Transverse colon (tissue), 4 donors: ENCODE measurements at regions not wholly inside any gene's neighbourhood (a gene's known extent, or its start where the extent isn't known, plus 50 kb on each side); places are given as distances from the start of the nearest gene placed in this dataset.

Experiments used
- DNase-seq: peaks from one replicate; pipeline ENCODE4 v3.0.0-alpha.2; 2019
- H3K27ac ChIP-seq, 4 donors: fragments of 200-600 bp; sonication (generic); 2 replicates each; pipeline ENCODE4 v1.5.1; 2016 to 2018; ENCODE audit warnings: inconsistent platforms in 4 of 4
- H3K27me3 ChIP-seq: fragments of 200-600 bp; sonication (generic); 2 replicates; pipeline ENCODE4 v1.5.1; 2017; ENCODE audit warnings: inconsistent platforms
- H3K36me3 ChIP-seq, 4 donors: fragments of 200-600 bp; sonication (generic); 2 replicates each; pipeline ENCODE4 v1.5.1; 2017 to 2019; ENCODE audit warnings: inconsistent platforms in 4 of 4
- H3K4me1 ChIP-seq, 4 donors: fragments of 200-600 bp; sonication (generic); 2 replicates each; pipeline ENCODE4 v1.5.1; 2017 to 2020; ENCODE audit warnings: inconsistent platforms in 4 of 4
- H3K4me3 ChIP-seq, 4 donors: fragments of 200-600 bp; sonication (generic); 1 replicate in 1 of 4; 2 replicates in 3 of 4; pipeline versions ENCODE4 v1.5.1 to v1.6.1; 2017 to 2019; ENCODE audit warnings: inconsistent platforms in 4 of 4
- H3K9me3 ChIP-seq, 2 donors: fragments of 200-600 bp; sonication (generic); 2 replicates each; pipeline ENCODE4 v1.5.1; 2017 to 2019; ENCODE audit warnings: inconsistent platforms in 2 of 2
- EP300 ChIP-seq: sonication (generic); formaldehyde crosslinking; IDR thresholded peaks from one replicate; pipeline ENCODE4 v1.6.1; 2017; ENCODE audit warnings: antibody characterized with exemption, low read depth
- POLR2A ChIP-seq: fragments of 450-650 bp; IDR thresholded peaks from one replicate; pipeline ENCODE4 v1.6.1; 2016; ENCODE audit warnings: antibody characterized with exemption, mild to moderate bottlenecking, moderate library complexity
- POLR2AphosphoS5 ChIP-seq, 3 donors: sonication (generic); formaldehyde crosslinking; IDR thresholded peaks; one replicate each; pipeline ENCODE4 v1.6.1; 2016; ENCODE audit warnings: antibody characterized with exemption in 3 of 3
- whole genome bisulfite sequencing, 2 donors: methylation state at CpG; one replicate each; pipeline ENCODE4 v1.1.5; 2018; ENCODE audit warnings: low coverage in 1 of 2; 5-methylcytosine and 5-hydroxymethylcytosine counted together
- in situ Hi-C, 4 donors: fragments of 200-750 bp; cut with MboI; loops; one replicate each; pipeline versions ENCODE4 v1.15.0 to v1.15.1; 2017; ENCODE audit warnings: low sequenced_read_pairs in 3 of 4, low pct_ligation_motif_present in 1 of 4, low pct_unique_long_range_greater_than_20kb in 1 of 4
- intact Hi-C: fragments of 100-400 bp; cut with DNase I; formaldehyde crosslinking; loops from one replicate; pipeline ENCODE4 v1.15.1; 2023; ENCODE audit warnings: low total_unique reads
- TF ChIP-seq, protein P1 (sequence below), 5 experiments: fragments of 200-600 bp in 3 of 5; fragments of 450-650 bp in 2 of 5; sonication (generic) in 3 of 5; IDR thresholded peaks; 1 replicate in 2 of 5; 2 replicates in 3 of 5; pipeline ENCODE4 v1.5.1; 2016 to 2017; ENCODE audit warnings: antibody characterized with exemption in 5 of 5, inconsistent platforms in 3 of 5, mild to moderate bottlenecking in 2 of 5, moderate library complexity in 1 of 5

GRCh38 chr1:25026730-25027450 lies 96.8 kb upstream of the RUNX3 start:
- Histone ChIP-seq H3K27ac (no peak overlapping the region), H3K4me1 (peaks cover 0 to 48% (median 7%) of the 10 kb centered on the region in 4 donors), H3K36me3 (no peaks in the 10 kb centered on the region), H3K27me3 (no peaks in the 10 kb centered on the region), H3K9me3 (no peaks in the 10 kb centered on the region), H3K4me3 (no peak overlapping the region)
- in situ Hi-C loops (loop anchor here in 2 of 4 donors (25.0 kb wide), 1 partner anchor 90 kb away; the partner anchor contains the start of gene RUNX3 (in 2 of the 2)), intact Hi-C loops (no loop called here)
- WGBS, 2 donors = 64% methylated on average over 12 of the region's 12 CpGs; no CpG with 5 or more reads in 1 of the 2 donors
- TF ChIP-seq POLR2A = no peak
- TF ChIP-seq, protein P1, sequence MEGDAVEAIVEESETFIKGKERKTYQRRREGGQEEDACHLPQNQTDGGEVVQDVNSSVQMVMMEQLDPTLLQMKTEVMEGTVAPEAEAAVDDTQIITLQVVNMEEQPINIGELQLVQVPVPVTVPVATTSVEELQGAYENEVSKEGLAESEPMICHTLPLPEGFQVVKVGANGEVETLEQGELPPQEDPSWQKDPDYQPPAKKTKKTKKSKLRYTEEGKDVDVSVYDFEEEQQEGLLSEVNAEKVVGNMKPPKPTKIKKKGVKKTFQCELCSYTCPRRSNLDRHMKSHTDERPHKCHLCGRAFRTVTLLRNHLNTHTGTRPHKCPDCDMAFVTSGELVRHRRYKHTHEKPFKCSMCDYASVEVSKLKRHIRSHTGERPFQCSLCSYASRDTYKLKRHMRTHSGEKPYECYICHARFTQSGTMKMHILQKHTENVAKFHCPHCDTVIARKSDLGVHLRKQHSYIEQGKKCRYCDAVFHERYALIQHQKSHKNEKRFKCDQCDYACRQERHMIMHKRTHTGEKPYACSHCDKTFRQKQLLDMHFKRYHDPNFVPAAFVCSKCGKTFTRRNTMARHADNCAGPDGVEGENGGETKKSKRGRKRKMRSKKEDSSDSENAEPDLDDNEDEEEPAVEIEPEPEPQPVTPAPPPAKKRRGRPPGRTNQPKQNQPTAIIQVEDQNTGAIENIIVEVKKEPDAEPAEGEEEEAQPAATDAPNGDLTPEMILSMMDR (IDR thresholded peaks at IDR 0.05) = no peak
- TF ChIP-seq EP300 = no peak
- no peak for TF ChIP-seq POLR2AphosphoS5 (IDR thresholded peaks at IDR 0.05)
- no peak for DNase-seq

GRCh38 chr1:25026304-25026703 lies 96.2 kb upstream of the RUNX3 start:
- in situ Hi-C loops = loop anchor here in 2 of 4 donors (25.0 kb wide), 1 partner anchor 89 kb away; the partner anchor contains the start of gene RUNX3 (in 2 of the 2)
- no peak for DNase-seq
- no peak overlapping the region for H3K27ac ChIP-seq
- intact Hi-C loops = no loop called here
- no peaks in the 10 kb centered on the region for H3K9me3 ChIP-seq
- TF ChIP-seq POLR2A = no peak
- no peak for TF ChIP-seq EP300
- TF ChIP-seq POLR2AphosphoS5 (IDR thresholded peaks at IDR 0.05) = no peak
- TF ChIP-seq, protein P1 (IDR thresholded peaks at IDR 0.05) = no peak
- no peaks in the 10 kb centered on the region for H3K27me3 ChIP-seq
- WGBS, 2 donors = 81% methylated on average over 4 of the region's 4 CpGs; no CpG with 5 or more reads in 1 of the 2 donors
- no peak overlapping the region for H3K4me3 ChIP-seq
- H3K36me3 ChIP-seq = no peaks in the 10 kb centered on the region
- peaks cover 0 to 48% (median 8%) of the 10 kb centered on the region in 4 donors for H3K4me1 ChIP-seq

- 69 to 83% methylated on average over 3 to 14 of the region's 15 CpGs for WGBS, 2 donors
- intact Hi-C loops (no loop called here), in situ Hi-C loops (loop anchor here in 2 of 4 donors (25.0 kb wide), 1 partner anchor 87 kb away; the partner anchor contains the start of gene RUNX3 (in 2 of the 2))
- Histone ChIP-seq H3K4me3 (no peak overlapping the region), H3K36me3 (no peaks in the 10 kb centered on the region), H3K4me1 (peaks cover 0 to 35% (median 8%) of the 10 kb centered on the region in 4 donors), H3K27ac (no peak overlapping the region), H3K9me3 (no peaks in the 10 kb centered on the region), H3K27me3 (no peaks in the 10 kb centered on the region)
- TF ChIP-seq POLR2AphosphoS5 (IDR thresholded peaks at IDR 0.05) (no peak), POLR2A (no peak), EP300 (no peak)
- TF ChIP-seq, protein P1 (IDR thresholded peaks at IDR 0.05) = no peak
- DNase-seq = no peak
These were observed 94.7 kb upstream of the RUNX3 start for GRCh38 chr1:25024615-25025350.

DNA sequence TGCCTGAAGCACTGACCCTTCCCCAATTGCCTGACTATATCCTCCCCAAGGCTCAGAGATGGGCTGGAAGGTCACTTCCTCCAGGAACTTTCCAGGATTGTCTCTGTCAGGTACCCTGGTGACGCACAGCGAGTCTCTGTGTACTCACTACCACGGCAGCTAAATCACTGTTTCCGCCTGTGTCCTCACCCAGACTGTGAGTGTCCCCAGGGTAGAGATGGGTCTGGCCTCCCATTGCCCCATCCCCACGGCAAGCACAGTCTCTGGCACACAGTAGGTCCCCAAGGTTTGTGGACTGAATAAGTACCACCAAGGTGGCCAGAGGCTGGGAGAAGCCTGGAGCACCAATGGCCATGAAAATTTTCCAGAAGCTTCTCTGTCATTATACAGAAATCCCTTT lies 93.8 kb upstream of the RUNX3 start:
- no peaks in the 10 kb centered on the region for H3K27me3 ChIP-seq
- intact Hi-C loops (no loop called here), in situ Hi-C loops (no loop called here)
- no peaks in the 10 kb centered on the region for H3K36me3 ChIP-seq
- H3K4me1 ChIP-seq = peaks cover 0 to 29% (median 7%) of the 10 kb centered on the region in 4 donors
- WGBS, 2 donors = 80 to 84% methylated on average over 2 to 5 of the region's 5 CpGs
- no peak for DNase-seq
- peak overlapping the region; percentile 67 to 85 (median 78) for H3K27ac ChIP-seq
- no peaks in the 10 kb centered on the region for H3K9me3 ChIP-seq
- TF ChIP-seq EP300 (no peak), POLR2A (no peak), POLR2AphosphoS5 (IDR thresholded peaks at IDR 0.05) (no peak)
- TF ChIP-seq, protein P1 (IDR thresholded peaks at IDR 0.05) = no peak
- no peak overlapping the region for H3K4me3 ChIP-seq
